ENCODE measurements at regions not wholly inside any gene's neighbourhood (a gene's known extent, or its start where the extent isn't known, plus 50 kb on each side); places are given as distances from the start of the nearest gene placed in this dataset.
"Not testable (repeated sequence)": the region's sequence is repeated elsewhere in the genome, so short reads cannot be mapped to it uniquely, and the experiment has no call there.

GRCh38 chr1:213523781-213524398 lies 463.9 kb upstream of the PROX1 start:
- no peaks in the 10 kb centered on the region for H3K27me3 ChIP-seq (ENCODE audit: control insufficient read depth, insufficient read depth, low read length, poor library complexity, severe bottlenecking)
- 81 to 85% methylated on average over 10 of the region's 10 CpGs for WGBS, 2 experiments

GRCh38 chr1:213526306-213526705 lies 461.5 kb upstream of the PROX1 start:
- WGBS, 2 experiments: 94 to 96% methylated on average over 4 of the region's 4 CpGs
- Histone ChIP-seq H3K4me3 (ENCODE audit: insufficient read depth, low read depth, low read length) (no peak overlapping the region), H3K27me3 (ENCODE audit: control insufficient read depth, insufficient read depth, low read length, poor library complexity, severe bottlenecking) (no peaks in the 10 kb centered on the region), H3K9me3 (ENCODE audit: control insufficient read depth, low read length) (no peaks in the 10 kb centered on the region), H3K36me3 (ENCODE audit: control insufficient read depth, insufficient read depth, low read length) (no peaks in the 10 kb centered on the region), H3K4me1 (ENCODE audit: control insufficient read depth, insufficient read depth, low read length) (peaks cover 7% of the 10 kb centered on the region), H3K27ac (ENCODE audit: insufficient read depth, low read depth, low read length, poor library complexity, severe bottlenecking) (no peak overlapping the region)

More at GRCh38 chr1:213523781-213524398, 463.9 kb upstream of the PROX1 start:
- H3K4me3 ChIP-seq (ENCODE audit: insufficient read depth, low read depth, low read length): no peak overlapping the region
- no peak overlapping the region for H3K27ac ChIP-seq (ENCODE audit: insufficient read depth, low read depth, low read length, poor library complexity, severe bottlenecking)
- H3K9me3 ChIP-seq (ENCODE audit: control insufficient read depth, low read length): no peaks in the 10 kb centered on the region
- H3K4me1 ChIP-seq (ENCODE audit: control insufficient read depth, insufficient read depth, low read length): no peaks in the 10 kb centered on the region
- H3K36me3 ChIP-seq (ENCODE audit: control insufficient read depth, insufficient read depth, low read length): no peaks in the 10 kb centered on the region

GRCh38 chr1:213530611-213531320 lies 457.0 kb upstream of the PROX1 start:
- H3K36me3 ChIP-seq (ENCODE audit: control insufficient read depth, insufficient read depth, low read length): no peaks in the 10 kb centered on the region
- no peak overlapping the region for H3K4me3 ChIP-seq (ENCODE audit: insufficient read depth, low read depth, low read length)
- H3K9me3 ChIP-seq (ENCODE audit: control insufficient read depth, low read length): no peaks in the 10 kb centered on the region
- H3K4me1 ChIP-seq (ENCODE audit: control insufficient read depth, insufficient read depth, low read length): peaks cover 7% of the 10 kb centered on the region
- H3K27ac ChIP-seq (ENCODE audit: insufficient read depth, low read depth, low read length, poor library complexity, severe bottlenecking): no peak overlapping the region
- no peaks in the 10 kb centered on the region for H3K27me3 ChIP-seq (ENCODE audit: control insufficient read depth, insufficient read depth, low read length, poor library complexity, severe bottlenecking)
- 60 to 76% methylated on average over 4 of the region's 4 CpGs for WGBS, 2 experiments

- Histone ChIP-seq H3K27ac (ENCODE audit: insufficient read depth, low read depth, low read length, poor library complexity, severe bottlenecking) (no peak overlapping the region), H3K4me3 (ENCODE audit: insufficient read depth, low read depth, low read length) (no peak overlapping the region), H3K36me3 (ENCODE audit: control insufficient read depth, insufficient read depth, low read length) (no peaks in the 10 kb centered on the region), H3K27me3 (ENCODE audit: control insufficient read depth, insufficient read depth, low read length, poor library complexity, severe bottlenecking) (no peaks in the 10 kb centered on the region), H3K4me1 (ENCODE audit: control insufficient read depth, insufficient read depth, low read length) (peaks cover 7% of the 10 kb centered on the region), H3K9me3 (ENCODE audit: control insufficient read depth, low read length) (no peaks in the 10 kb centered on the region)
- WGBS, 2 experiments: 93 to 95% methylated on average over 12 of the region's 12 CpGs
Observed at GRCh38 chr1:213531369-213532310, 456.1 kb upstream of the PROX1 start.

- 95 to 97% methylated on average over 2 of the region's 2 CpGs for WGBS, 2 experiments
- H3K4me3 ChIP-seq (ENCODE audit: insufficient read depth, low read depth, low read length): no peak overlapping the region
Observed at GRCh38 chr1:213533125-213533524, 454.6 kb upstream of the PROX1 start.

GRCh38 chr1:213535679-213536078 lies 452.1 kb upstream of the PROX1 start:
- WGBS, 2 experiments: 94 to 98% methylated on average over 5 to 6 of the region's 6 CpGs
- no peak overlapping the region for H3K4me3 ChIP-seq (ENCODE audit: insufficient read depth, low read depth, low read length)

More at GRCh38 chr1:213533125-213533524, 454.6 kb upstream of the PROX1 start:
- Histone ChIP-seq H3K27me3 (ENCODE audit: control insufficient read depth, insufficient read depth, low read length, poor library complexity, severe bottlenecking) (no peaks in the 10 kb centered on the region), H3K4me1 (ENCODE audit: control insufficient read depth, insufficient read depth, low read length) (peaks cover 7% of the 10 kb centered on the region), H3K9me3 (ENCODE audit: control insufficient read depth, low read length) (no peaks in the 10 kb centered on the region), H3K36me3 (ENCODE audit: control insufficient read depth, insufficient read depth, low read length) (no peaks in the 10 kb centered on the region), H3K27ac (ENCODE audit: insufficient read depth, low read depth, low read length, poor library complexity, severe bottlenecking) (no peak overlapping the region)

GRCh38 chr1:213538251-213538650 lies 449.5 kb upstream of the PROX1 start:
- H3K27me3 ChIP-seq (ENCODE audit: control insufficient read depth, insufficient read depth, low read length, poor library complexity, severe bottlenecking): no peaks in the 10 kb centered on the region
- no peak overlapping the region for H3K4me3 ChIP-seq (ENCODE audit: insufficient read depth, low read depth, low read length)
- H3K36me3 ChIP-seq (ENCODE audit: control insufficient read depth, insufficient read depth, low read length): no peaks in the 10 kb centered on the region
- H3K4me1 ChIP-seq (ENCODE audit: control insufficient read depth, insufficient read depth, low read length): no peaks in the 10 kb centered on the region
- H3K9me3 ChIP-seq (ENCODE audit: control insufficient read depth, low read length): no peaks in the 10 kb centered on the region
- H3K27ac ChIP-seq (ENCODE audit: insufficient read depth, low read depth, low read length, poor library complexity, severe bottlenecking): no peak overlapping the region
- WGBS, 2 experiments: 88 to 91% methylated on average over 3 of the region's 3 CpGs

More at GRCh38 chr1:213535679-213536078, 452.1 kb upstream of the PROX1 start:
- Histone ChIP-seq H3K27ac (ENCODE audit: insufficient read depth, low read depth, low read length, poor library complexity, severe bottlenecking) (no peak overlapping the region), H3K4me1 (ENCODE audit: control insufficient read depth, insufficient read depth, low read length) (peaks cover 2% of the 10 kb centered on the region), H3K9me3 (ENCODE audit: control insufficient read depth, low read length) (no peaks in the 10 kb centered on the region), H3K27me3 (ENCODE audit: control insufficient read depth, insufficient read depth, low read length, poor library complexity, severe bottlenecking) (no peaks in the 10 kb centered on the region), H3K36me3 (ENCODE audit: control insufficient read depth, insufficient read depth, low read length) (no peaks in the 10 kb centered on the region)

- WGBS, 2 experiments: 94 to 96% methylated on average over 4 of the region's 4 CpGs
- Histone ChIP-seq H3K27me3 (ENCODE audit: control insufficient read depth, insufficient read depth, low read length, poor library complexity, severe bottlenecking) (no peaks in the 10 kb centered on the region), H3K36me3 (ENCODE audit: control insufficient read depth, insufficient read depth, low read length) (no peaks in the 10 kb centered on the region), H3K4me3 (ENCODE audit: insufficient read depth, low read depth, low read length) (no peak overlapping the region), H3K9me3 (ENCODE audit: control insufficient read depth, low read length) (no peaks in the 10 kb centered on the region), H3K27ac (ENCODE audit: insufficient read depth, low read depth, low read length, poor library complexity, severe bottlenecking) (no peak overlapping the region), H3K4me1 (ENCODE audit: control insufficient read depth, insufficient read depth, low read length) (no peaks in the 10 kb centered on the region)
Observed at GRCh38 chr1:213539464-213539863, 448.3 kb upstream of the PROX1 start.

- H3K27ac ChIP-seq (ENCODE audit: insufficient read depth, low read depth, low read length, poor library complexity, severe bottlenecking): no peak overlapping the region
- 0% methylated on average over 1 of the region's 1 CpG for WGBS, 2 experiments
- H3K4me3 ChIP-seq (ENCODE audit: insufficient read depth, low read depth, low read length): no peak overlapping the region
- H3K9me3 ChIP-seq (ENCODE audit: control insufficient read depth, low read length): no peaks in the 10 kb centered on the region
- H3K27me3 ChIP-seq (ENCODE audit: control insufficient read depth, insufficient read depth, low read length, poor library complexity, severe bottlenecking): no peaks in the 10 kb centered on the region
- no peaks in the 10 kb centered on the region for H3K4me1 ChIP-seq (ENCODE audit: control insufficient read depth, insufficient read depth, low read length)
- no peaks in the 10 kb centered on the region for H3K36me3 ChIP-seq (ENCODE audit: control insufficient read depth, insufficient read depth, low read length)
Observed at GRCh38 chr1:213541641-213542040, 446.1 kb upstream of the PROX1 start.

- H3K4me3 ChIP-seq (ENCODE audit: insufficient read depth, low read depth, low read length); H3K27ac ChIP-seq (ENCODE audit: insufficient read depth, low read depth, low read length, poor library complexity, severe bottlenecking); H3K27me3 ChIP-seq (ENCODE audit: control insufficient read depth, insufficient read depth, low read length, poor library complexity, severe bottlenecking); H3K36me3 ChIP-seq (ENCODE audit: control insufficient read depth, insufficient read depth, low read length); H3K4me1 ChIP-seq (ENCODE audit: control insufficient read depth, insufficient read depth, low read length); H3K9me3 ChIP-seq (ENCODE audit: control insufficient read depth, low read length): not testable (repeated sequence)
- WGBS, 2 experiments: 94% methylated on average over 3 of the region's 4 CpGs
Observed at GRCh38 chr1:213545181-213545580, 442.6 kb upstream of the PROX1 start.
